IPS DF 6.9 (cell line): ENCODE measurements at regions not wholly inside any gene's neighbourhood (a gene's known extent, or its start where the extent isn't known, plus 50 kb on each side); places are given as distances from the start of the nearest gene placed in this dataset.
A peak's percentile ranks its signal among the peaks of the same experiment; 100 is the strongest.

Experiments used
- DNase-seq: peaks from one replicate; pipeline ENCODE4 v3.0.0-alpha.2; 2013; ENCODE audit warnings: low read depth, low spot score
- H3K27ac ChIP-seq: one replicate; pipeline ENCODE4 v1.5.1; 2013; ENCODE audit warnings: low read length, control low read depth
- H3K27me3 ChIP-seq: 2 replicates; pipeline ENCODE4 v1.6.1; 2013; ENCODE audit warnings: mild to moderate bottlenecking, low read length; ENCODE audit not compliant: control insufficient read depth, insufficient read depth
- H3K36me3 ChIP-seq: 2 replicates; pipeline ENCODE4 v1.6.1; 2013; ENCODE audit warnings: low read length; ENCODE audit not compliant: control insufficient read depth, insufficient read depth
- H3K4me1 ChIP-seq: 2 replicates; pipeline ENCODE4 v1.6.1; 2013; ENCODE audit warnings: low read length; ENCODE audit not compliant: control insufficient read depth, insufficient read depth
- H3K4me3 ChIP-seq: 2 replicates; pipeline ENCODE4 v1.5.1; 2013; ENCODE audit warnings: mild to moderate bottlenecking, low read length
- H3K9me3 ChIP-seq: 2 replicates; pipeline ENCODE4 v1.6.1; 2013; ENCODE audit warnings: low read length, inconsistent platforms; ENCODE audit not compliant: control insufficient read depth, insufficient read depth
- WGBS: extraction: QIAGEN DNeasy Blood & Tissue Kit; methylation state at CpG from one replicate; pipeline ENCODE4 v1.1.7; 2013; ENCODE audit warnings: mixed read lengths, missing lambda C conversion rate; ENCODE audit not compliant: insufficient read length, insufficient coverage; 5-methylcytosine and 5-hydroxymethylcytosine counted together

DNA sequence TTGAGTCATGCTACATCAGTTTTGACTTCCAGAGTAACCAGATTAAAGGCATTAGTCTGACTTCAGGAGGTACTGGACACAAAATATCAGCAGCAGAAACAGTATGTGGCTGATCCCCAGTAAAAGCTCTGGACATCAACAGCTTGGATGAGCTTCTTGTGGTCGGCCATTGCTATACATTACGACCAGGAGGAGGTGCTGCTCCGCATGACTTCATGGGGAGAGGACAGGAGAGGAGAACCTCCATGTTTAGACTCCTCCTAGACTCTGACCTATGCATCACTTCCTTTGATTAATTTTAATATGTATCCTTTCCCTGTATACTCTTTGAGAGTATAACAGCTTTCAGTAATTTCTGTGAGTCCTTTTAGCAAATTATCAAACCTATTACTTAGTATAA lies 285.6 kb upstream of the ARHGEF26 start:
- Histone ChIP-seq H3K27me3 (no peaks in the 10 kb centered on the region), H3K9me3 (no peaks in the 10 kb centered on the region), H3K27ac (no peak overlapping the region), H3K4me1 (no peaks in the 10 kb centered on the region), H3K4me3 (no peak overlapping the region), H3K36me3 (no peaks in the 10 kb centered on the region)
- WGBS: no CpG with 5 or more reads among the region's 3 CpGs
- DNase-seq: no peak

DNA sequence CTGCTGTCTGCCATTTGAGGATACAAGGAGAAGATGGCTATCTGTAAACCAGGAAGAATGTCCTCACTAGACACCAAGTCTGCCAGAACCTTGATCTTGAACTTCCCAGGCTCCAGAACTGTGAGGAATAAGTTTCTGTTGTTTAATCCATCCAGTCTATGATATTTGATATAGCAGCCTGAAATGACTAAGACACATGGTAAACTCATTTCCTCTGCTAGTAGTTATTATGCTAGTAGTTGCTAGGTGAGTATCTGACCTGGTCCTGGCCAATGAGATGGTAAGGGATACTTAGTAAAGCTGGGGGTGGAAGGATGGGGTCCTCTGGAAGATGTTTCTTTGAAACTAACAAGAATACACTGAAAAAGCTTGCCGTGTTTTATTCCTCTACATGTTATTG lies 280.7 kb upstream of the ARHGEF26 start:
- H3K4me3 ChIP-seq: no peak overlapping the region
- no peaks in the 10 kb centered on the region for H3K36me3 ChIP-seq
- no peak for DNase-seq
- no peaks in the 10 kb centered on the region for H3K27me3 ChIP-seq
- H3K27ac ChIP-seq: no peak overlapping the region
- H3K9me3 ChIP-seq: no peaks in the 10 kb centered on the region
- no CpG with 5 or more reads among the region's 1 CpG for WGBS
- H3K4me1 ChIP-seq: no peaks in the 10 kb centered on the region

DNA sequence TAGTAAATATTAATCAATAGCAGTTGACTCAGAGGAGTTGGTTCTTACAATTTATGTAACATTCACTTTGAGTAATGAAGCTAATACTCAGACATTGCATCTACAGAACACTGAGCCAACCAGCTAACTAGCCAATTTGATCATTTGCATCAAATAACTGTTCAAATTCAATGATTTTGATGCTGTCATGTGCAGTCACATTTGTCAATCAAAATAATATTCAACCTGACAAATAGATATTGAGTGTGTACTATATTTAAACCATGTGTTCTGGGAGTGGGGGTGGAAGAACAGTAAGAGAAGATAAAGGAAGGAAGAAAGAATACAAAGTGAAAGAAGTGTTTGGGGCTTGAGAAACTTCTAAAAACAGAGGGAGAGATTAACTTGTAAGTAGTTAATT lies 277.2 kb upstream of the ARHGEF26 start:
- Histone ChIP-seq H3K4me1 (no peaks in the 10 kb centered on the region), H3K27me3 (no peaks in the 10 kb centered on the region), H3K9me3 (no peaks in the 10 kb centered on the region), H3K27ac (no peak overlapping the region), H3K4me3 (no peak overlapping the region), H3K36me3 (no peaks in the 10 kb centered on the region)
- no peak for DNase-seq

DNA sequence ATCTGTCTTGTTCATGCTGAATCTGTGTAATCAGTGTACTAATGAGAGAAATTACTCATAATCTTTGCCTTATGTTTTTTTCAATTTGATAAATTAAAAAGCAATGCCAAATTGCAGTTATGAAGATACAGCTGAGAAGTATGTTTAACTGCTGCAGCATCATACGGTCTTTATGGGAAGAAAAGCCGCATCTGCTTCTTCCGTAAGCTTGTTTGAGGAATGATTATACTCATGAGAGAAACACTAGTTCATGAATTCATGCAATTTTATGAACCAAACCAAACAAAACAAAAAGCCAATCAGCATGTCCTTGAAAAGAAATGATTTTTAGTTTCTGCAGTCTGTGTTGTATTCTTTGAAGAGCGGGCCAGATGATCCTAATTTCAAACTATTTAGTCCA lies 275.9 kb upstream of the ARHGEF26 start:
- H3K4me1 ChIP-seq: no peaks in the 10 kb centered on the region
- no peak overlapping the region for H3K27ac ChIP-seq
- WGBS: no CpG with 5 or more reads among the region's 4 CpGs
- H3K27me3 ChIP-seq: no peaks in the 10 kb centered on the region
- no peak for DNase-seq
- H3K36me3 ChIP-seq: no peaks in the 10 kb centered on the region
- no peak overlapping the region for H3K4me3 ChIP-seq
- no peaks in the 10 kb centered on the region for H3K9me3 ChIP-seq

DNA sequence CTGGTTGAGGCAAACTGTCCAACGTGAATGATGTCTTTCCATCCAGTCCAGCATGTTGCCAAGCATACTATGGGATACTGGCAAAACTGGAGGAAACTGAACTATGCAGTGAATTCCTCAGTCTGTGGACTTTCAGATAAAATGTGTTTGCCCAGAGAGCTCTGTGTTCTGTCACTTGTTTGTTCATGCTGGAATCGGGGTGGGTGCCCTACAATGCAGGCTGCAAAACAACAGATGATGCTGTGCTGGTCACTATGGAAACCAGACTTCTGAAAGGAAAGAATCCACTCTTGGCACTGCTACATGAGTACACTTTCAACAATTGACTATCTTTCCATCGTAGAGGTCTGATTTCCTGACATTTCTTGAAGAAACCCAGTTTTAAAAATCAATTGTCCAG lies 272.5 kb upstream of the ARHGEF26 start:
- no peak overlapping the region for H3K4me3 ChIP-seq
- DNase-seq: no peak
- H3K9me3 ChIP-seq: no peaks in the 10 kb centered on the region
- H3K36me3 ChIP-seq: no peaks in the 10 kb centered on the region
- WGBS: no CpG with 5 or more reads among the region's 3 CpGs
- no peak overlapping the region for H3K27ac ChIP-seq
- H3K4me1 ChIP-seq: no peaks in the 10 kb centered on the region
- H3K27me3 ChIP-seq: no peaks in the 10 kb centered on the region

DNA sequence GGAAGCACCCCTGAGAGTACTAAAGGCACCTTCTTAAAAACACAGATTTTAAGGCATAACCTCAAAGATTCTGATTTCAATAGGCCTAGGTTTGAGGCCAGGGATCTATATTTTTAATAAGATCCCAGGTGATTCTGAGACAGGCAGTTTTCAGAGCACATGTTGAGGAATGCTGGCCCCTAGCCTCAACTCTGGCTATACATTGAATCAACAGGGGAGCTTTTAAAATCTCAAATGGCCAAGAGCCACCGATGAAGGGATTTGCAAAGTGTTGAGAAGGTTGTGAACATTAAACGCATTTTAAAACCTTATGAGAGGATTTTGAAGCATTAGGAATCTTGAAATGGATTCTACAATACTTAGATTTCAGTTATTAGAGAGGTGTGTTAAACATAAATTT lies 268.8 kb upstream of the ARHGEF26 start:
- no peaks in the 10 kb centered on the region; the same call in 1 of the 2 replicates for H3K4me1 ChIP-seq
- no peaks in the 10 kb centered on the region for H3K9me3 ChIP-seq
- DNase-seq: no peak
- WGBS: no CpG with 5 or more reads among the region's 2 CpGs
- H3K4me3 ChIP-seq: no peak overlapping the region
- H3K27me3 ChIP-seq: no peaks in the 10 kb centered on the region
- H3K27ac ChIP-seq: no peak overlapping the region
- H3K36me3 ChIP-seq: no peaks in the 10 kb centered on the region

DNA sequence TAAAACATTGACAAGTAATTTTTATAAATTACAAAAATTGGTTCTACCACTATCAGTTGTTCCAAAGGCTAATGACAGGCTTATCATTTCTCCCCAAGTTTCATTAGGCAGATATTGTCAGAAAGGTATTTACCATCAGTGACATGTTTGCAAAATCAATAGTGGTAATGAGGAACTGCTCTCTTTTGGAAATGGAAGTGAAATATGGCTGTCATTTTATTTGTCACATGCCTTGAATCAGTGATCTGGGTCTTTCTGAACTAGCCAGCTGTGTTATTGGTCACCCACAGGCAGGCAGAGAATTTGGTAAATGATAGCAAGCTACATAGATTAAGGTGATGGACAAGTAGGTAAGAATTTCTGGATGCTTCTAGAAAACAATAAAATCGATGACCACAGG lies 268.0 kb upstream of the ARHGEF26 start:
- no peaks in the 10 kb centered on the region for H3K9me3 ChIP-seq

DNA sequence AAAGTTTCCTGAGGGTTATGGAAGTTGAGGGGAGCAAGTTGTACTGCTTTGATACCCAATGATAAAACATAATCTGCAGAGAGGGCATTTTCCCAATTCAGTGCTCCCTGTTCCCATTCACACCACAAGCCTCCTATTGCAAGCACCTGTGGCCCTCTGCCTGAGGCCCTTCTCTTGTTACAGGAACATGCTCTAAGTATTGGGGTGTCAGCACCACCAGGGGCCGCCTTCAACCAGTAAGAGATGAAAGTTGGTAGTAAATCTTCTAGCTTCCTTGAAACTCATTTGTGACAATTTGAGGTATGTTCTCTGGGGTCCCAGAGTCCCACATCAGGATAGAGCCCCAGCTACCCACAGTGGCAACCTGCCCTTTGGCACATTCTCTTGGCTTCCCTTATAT lies 265.4 kb upstream of the ARHGEF26 start:
- H3K4me1 ChIP-seq: no peaks in the 10 kb centered on the region; the same call in 1 of the 2 replicates
- DNase-seq: peak; percentile 5
- H3K9me3 ChIP-seq: no peaks in the 10 kb centered on the region
- H3K27me3 ChIP-seq: no peaks in the 10 kb centered on the region
- no peaks in the 10 kb centered on the region for H3K36me3 ChIP-seq
- no peak overlapping the region for H3K27ac ChIP-seq
- no CpG with 5 or more reads among the region's 1 CpG for WGBS
- H3K4me3 ChIP-seq: no peak overlapping the region

More for the DNA sequence above, 268.0 kb upstream of the ARHGEF26 start:
- no peak for DNase-seq
- Histone ChIP-seq H3K4me3 (no peak overlapping the region), H3K4me1 (no peaks in the 10 kb centered on the region; the same call in 1 of the 2 replicates), H3K36me3 (no peaks in the 10 kb centered on the region), H3K27me3 (no peaks in the 10 kb centered on the region), H3K27ac (no peak overlapping the region)
- WGBS: no CpG with 5 or more reads among the region's 1 CpG

DNA sequence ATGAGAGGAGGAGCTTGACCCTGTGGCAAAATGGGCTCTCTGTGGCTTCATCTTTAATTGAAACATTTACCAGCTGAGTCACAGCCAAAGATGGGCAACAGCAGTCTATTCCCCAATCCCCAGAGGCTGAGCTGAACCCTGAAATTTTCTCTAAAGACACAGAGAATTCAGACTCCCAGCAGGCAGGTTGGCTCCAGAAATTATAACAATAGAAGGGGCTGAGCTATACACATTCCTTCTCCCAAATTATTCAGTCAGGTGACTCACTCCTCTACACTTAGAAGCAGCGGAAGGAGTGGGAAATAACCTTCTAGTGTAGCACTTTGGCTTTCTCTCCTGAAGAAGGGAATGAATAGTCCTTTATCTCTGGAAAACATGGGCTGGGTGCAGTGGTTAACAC lies 264.3 kb upstream of the ARHGEF26 start:
- Histone ChIP-seq H3K27ac (no peak overlapping the region), H3K9me3 (no peaks in the 10 kb centered on the region), H3K4me3 (no peak overlapping the region), H3K4me1 (no peaks in the 10 kb centered on the region; the same call in 1 of the 2 replicates), H3K27me3 (no peaks in the 10 kb centered on the region), H3K36me3 (no peaks in the 10 kb centered on the region)
- WGBS: no CpG with 5 or more reads among the region's 1 CpG
- peak; percentile 2 for DNase-seq

DNA sequence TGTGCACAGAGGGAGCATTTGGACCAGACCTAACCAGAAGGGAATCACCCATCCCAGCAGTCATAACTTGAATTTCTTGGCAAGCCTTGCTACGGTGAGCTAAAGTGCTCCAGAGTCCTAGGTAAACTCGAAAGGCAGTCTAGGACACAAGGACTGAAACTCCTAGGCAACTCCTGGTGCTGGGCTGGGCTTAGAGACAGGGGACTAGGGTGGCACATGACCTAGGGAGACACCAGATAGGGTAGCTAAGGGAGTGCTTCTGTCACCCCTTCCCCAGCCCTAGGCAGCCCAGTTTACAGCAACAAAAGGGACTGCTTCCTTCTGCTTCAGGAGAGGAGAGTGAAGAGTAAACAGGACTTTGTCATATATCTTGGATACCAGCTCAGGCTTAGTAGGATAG lies 256.4 kb upstream of the ARHGEF26 start:
- no peak for DNase-seq
- H3K9me3 ChIP-seq: no peaks in the 10 kb centered on the region
- no peaks in the 10 kb centered on the region for H3K4me1 ChIP-seq
- no peak overlapping the region for H3K4me3 ChIP-seq
- no peaks in the 10 kb centered on the region for H3K36me3 ChIP-seq
- WGBS: no CpG with 5 or more reads among the region's 2 CpGs
- no peak overlapping the region for H3K27ac ChIP-seq
- no peaks in the 10 kb centered on the region for H3K27me3 ChIP-seq

DNA sequence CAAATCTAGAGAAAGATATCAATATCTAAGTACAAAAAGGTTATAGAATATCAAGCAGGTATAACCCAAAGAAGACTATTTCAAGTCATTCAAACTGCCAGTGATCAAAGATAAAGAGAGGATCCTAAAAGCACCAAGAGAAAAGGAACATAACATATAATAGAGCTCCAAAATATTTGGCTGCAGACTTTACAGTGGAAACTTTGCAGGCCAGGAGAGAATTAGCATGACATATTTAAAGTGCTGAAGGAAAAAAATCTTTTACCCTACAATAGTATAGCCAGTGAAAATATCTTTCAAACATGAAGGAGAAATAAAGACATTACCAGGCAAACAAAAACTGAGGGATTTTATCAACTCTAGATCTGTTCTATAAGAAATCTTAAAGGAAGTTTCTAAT lies 254.3 kb upstream of the ARHGEF26 start:
- DNase-seq: no peak
- Histone ChIP-seq H3K4me1 (no peaks in the 10 kb centered on the region), H3K27me3 (no peaks in the 10 kb centered on the region)

More for the DNA sequence above, 254.3 kb upstream of the ARHGEF26 start:
- no peaks in the 10 kb centered on the region for H3K9me3 ChIP-seq
- H3K27ac ChIP-seq: no peak overlapping the region
- no peak overlapping the region for H3K4me3 ChIP-seq
- no peaks in the 10 kb centered on the region for H3K36me3 ChIP-seq
